ENCODE measurements at regions not wholly inside any gene's neighbourhood (a gene's known extent, or its start where the extent isn't known, plus 50 kb on each side); places are given as distances from the start of the nearest gene placed in this dataset.

GRCh38 chr14:85447883-85448282 is 82.1 kb upstream of the FLRT2 start:
- no peak for DNase-seq
- ATAC-seq: no peak
- Histone ChIP-seq H3K9me3 (no peaks in the 10 kb centered on the region), H3K36me3 (no peaks in the 10 kb centered on the region), H3K4me3 (no peak overlapping the region), H3K27ac (no peak overlapping the region), H3K4me1 (no peaks in the 10 kb centered on the region), H3K27me3 (no peaks in the 10 kb centered on the region)
- 90 to 95% (median 91%) methylated on average over 2 of the region's 2 CpGs for WGBS, 4 donors
- no peak for TF ChIP-seq CTCF (IDR thresholded peaks at IDR 0.05)
- TF ChIP-seq POLR2A (IDR thresholded peaks at IDR 0.05): no peak
- intact Hi-C loops (cut with DNase I): no loop called here

- intact Hi-C loops (cut with DNase I): no loop called here
- DNase-seq: no peak
- no peak for ATAC-seq
- no peaks in the 10 kb centered on the region for H3K27me3 ChIP-seq
- no peaks in the 10 kb centered on the region for H3K36me3 ChIP-seq
- no peaks in the 10 kb centered on the region for H3K4me1 ChIP-seq
- no peaks in the 10 kb centered on the region for H3K9me3 ChIP-seq
- no peak overlapping the region for H3K4me3 ChIP-seq
- TF ChIP-seq POLR2A (IDR thresholded peaks at IDR 0.05) (no peak), CTCF (IDR thresholded peaks at IDR 0.05) (no peak)
- H3K27ac ChIP-seq: no peak overlapping the region
Observed at GRCh38 chr14:85451421-85451820, 78.5 kb upstream of the FLRT2 start.

- no peak for TF ChIP-seq POLR2A (IDR thresholded peaks at IDR 0.05)
- no peak for TF ChIP-seq CTCF (IDR thresholded peaks at IDR 0.05)
- H3K4me3 ChIP-seq: no peak overlapping the region
- no peaks in the 10 kb centered on the region for H3K4me1 ChIP-seq
- DNase-seq (no peak), ATAC-seq (no peak)
- WGBS, 4 donors: 76 to 83% (median 81%) methylated on average over 2 of the region's 2 CpGs
- no peaks in the 10 kb centered on the region for H3K9me3 ChIP-seq
- intact Hi-C loops (cut with DNase I): no loop called here
- no peaks in the 10 kb centered on the region for H3K27me3 ChIP-seq
- H3K27ac ChIP-seq: no peak overlapping the region
- no peaks in the 10 kb centered on the region for H3K36me3 ChIP-seq
Observed at GRCh38 chr14:85453401-85454225, 76.3 kb upstream of the FLRT2 start.

- TF ChIP-seq POLR2A (IDR thresholded peaks at IDR 0.05) (no peak), CTCF (IDR thresholded peaks at IDR 0.05) (no peak)
- DNase-seq: no peak
- intact Hi-C loops (cut with DNase I): no loop called here
- Histone ChIP-seq H3K36me3 (no peaks in the 10 kb centered on the region), H3K4me1 (no peaks in the 10 kb centered on the region), H3K4me3 (no peak overlapping the region), H3K27ac (no peak overlapping the region), H3K9me3 (no peaks in the 10 kb centered on the region), H3K27me3 (no peaks in the 10 kb centered on the region)
- no peak for ATAC-seq
- 93 to 99% (median 98%) methylated on average over 3 of the region's 3 CpGs for WGBS, 4 donors
Observed at GRCh38 chr14:85454226-85454813, 75.6 kb upstream of the FLRT2 start.
